ENCODE measurements at regions not wholly inside any gene's neighbourhood (a gene's known extent, or its start where the extent isn't known, plus 50 kb on each side); places are given as distances from the start of the nearest gene placed in this dataset.

GRCh38 chr7:125551008-125551407, 621.4 kb upstream of the POT1 start:
- TF ChIP-seq CTCF (IDR thresholded peaks at IDR 0.05 in 8 of 11, conservative IDR thresholded peaks at IDR 0.05 in 3 of 11) (no peak), POLR2A (IDR thresholded peaks at IDR 0.05) (no peak)

All from spleen (tissue), 7 donors.